Activated CD4-positive, alpha-beta T cell treated with anti-CD3 and anti-CD28 coated beads for 1 hour (primary cell): ENCODE measurements at regions not wholly inside any gene's neighbourhood (a gene's known extent, or its start where the extent isn't known, plus 50 kb on each side); places are given as distances from the start of the nearest gene placed in this dataset.

ENCODE experiments used
- DNase-seq: peaks from one replicate; pipeline ENCODE4 v3.0.0-alpha.2; 2020

DNA sequence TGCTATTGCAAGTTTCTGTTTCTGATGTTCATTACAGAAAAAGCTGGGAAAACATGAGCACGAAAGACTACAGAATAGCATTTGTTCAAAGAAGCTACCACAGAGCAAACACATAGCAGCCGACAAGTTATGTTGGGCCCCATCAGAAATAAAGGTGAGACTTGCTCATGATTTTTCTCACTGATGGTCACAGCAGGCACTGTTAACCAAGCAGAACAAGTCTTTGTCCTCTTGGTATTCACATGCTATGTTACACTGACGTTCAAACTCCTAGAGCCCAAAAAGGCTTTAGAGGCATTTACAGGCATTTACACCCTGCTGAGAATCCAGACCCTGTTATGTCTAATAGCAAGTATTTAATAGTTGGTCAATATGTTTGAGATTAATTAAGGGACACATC is 235.0 kb upstream of the HNMT start:
- no peak for DNase-seq

DNA sequence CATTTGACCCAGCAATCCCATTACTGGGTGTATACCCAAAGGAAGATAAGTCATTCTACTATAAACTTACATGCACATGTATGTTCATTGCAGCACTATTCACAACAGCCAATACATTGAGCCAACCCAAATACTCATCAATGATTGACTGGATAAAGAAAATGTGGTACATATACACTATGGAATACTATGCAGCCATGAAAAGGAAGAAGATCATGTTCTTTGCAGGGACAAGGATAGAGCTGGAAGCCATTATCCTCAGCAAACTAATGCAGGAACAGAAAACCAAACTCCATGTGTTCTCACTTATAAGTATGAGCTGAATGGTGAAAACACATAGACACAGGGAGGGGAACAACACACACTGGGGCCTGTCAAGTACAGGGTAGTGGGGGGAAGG is 226.7 kb upstream of the HNMT start:
- no peak for DNase-seq

DNA sequence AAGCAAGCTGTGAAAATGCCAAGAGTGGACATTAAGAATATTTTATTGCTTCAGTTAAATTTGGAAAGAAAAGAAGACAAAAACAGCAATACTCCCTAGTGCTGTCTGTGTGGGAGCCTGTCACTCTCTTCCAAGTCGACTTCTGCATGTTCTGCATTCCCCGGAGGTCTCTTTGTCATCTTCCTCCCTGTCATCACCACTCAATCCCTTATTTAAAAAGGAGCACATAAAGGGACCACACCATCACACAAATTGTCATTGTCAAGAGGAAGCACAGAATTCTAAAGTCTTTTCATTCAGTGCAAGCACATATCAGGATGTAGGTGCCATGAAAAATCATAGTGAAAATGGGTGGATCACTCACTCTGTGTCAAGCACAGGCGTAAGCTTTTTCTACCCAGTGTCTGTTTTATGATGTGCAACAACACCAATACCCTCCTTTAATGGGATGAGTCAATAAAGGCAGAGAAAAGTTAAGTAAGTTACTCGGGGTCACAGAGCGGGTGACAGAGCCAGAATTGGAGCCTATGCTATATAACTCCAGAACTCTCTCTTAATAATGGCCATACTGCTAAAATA is 222.4 kb upstream of the HNMT start:
- DNase-seq, result no peak

DNA sequence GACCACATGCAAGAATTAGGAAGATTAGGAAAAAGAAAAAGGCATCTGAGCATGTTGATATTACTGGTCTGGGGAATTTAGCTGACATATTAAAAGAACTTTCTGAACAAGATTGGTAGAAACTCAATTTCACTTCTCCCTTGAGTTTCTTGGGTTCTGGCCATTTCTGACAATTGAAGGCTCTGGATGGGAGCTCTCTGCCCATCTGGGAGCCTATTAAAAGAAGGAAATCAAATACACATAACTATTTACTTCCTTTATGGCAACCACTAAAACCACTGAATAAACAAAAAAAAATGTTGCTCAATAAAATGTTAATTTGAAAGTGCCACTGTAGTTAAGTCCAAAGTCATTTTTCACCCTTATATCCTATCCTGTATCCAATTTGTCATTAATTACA is 216.8 kb upstream of the HNMT start:
- DNase-seq, result no peak

DNA sequence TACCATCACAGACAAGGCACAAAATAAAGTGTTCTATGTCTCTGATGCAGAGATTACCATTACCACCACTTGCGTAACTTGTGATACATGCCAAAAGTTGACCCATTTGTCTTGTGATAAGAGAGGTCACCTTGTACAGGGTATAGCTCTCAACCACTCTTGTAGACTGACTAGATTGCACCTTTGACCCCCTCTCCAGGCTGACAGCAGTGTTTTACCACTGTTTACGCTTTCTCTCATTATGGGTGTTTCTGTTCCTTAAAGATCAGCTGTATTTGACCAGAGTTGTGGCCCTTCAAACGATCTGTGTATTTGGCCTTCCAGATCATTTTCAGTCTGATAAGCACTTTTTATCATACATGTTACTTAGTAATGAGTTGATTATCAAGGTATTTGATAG is 215.7 kb upstream of the HNMT start:
- DNase-seq, result no peak

DNA sequence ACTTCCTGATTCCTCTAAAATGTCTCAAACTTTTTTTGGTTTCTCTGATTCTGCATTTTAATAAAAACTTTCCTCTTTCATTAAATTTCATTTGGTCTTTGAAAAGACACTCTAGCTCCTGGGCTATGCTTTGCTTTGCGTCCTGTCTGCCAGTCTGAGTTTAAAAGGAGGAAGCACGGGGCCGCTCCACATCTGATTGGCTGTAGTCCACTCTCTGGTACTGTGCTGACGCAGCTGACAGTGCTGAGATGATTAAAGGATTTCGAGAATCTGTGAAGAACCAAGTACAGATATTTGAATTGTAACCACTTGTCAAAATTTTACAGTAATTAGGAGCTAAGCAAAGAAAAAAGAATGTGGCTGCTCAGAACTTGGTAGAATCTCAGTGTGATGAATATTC is 199.6 kb upstream of the HNMT start:
- no peak for DNase-seq

DNA sequence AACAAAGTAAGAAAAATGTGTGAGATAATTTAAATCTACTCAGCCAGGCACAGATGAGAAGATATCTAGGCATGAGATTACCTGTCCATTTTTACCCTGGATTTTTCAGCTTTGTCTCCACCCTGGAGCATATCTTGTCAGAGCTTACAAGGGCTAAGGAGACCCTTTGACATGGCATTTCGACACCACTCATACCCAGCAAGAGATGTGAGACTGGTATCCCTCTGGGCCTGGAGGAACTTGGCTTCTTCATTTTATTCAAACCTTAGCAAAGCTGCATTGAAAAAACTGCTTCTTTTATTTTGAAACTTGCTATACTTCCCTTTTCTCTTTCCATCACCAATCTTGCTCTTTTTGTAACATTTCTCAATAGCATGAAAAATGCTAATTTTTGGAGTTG is 194.9 kb upstream of the HNMT start:
- DNase-seq, result no peak

DNA sequence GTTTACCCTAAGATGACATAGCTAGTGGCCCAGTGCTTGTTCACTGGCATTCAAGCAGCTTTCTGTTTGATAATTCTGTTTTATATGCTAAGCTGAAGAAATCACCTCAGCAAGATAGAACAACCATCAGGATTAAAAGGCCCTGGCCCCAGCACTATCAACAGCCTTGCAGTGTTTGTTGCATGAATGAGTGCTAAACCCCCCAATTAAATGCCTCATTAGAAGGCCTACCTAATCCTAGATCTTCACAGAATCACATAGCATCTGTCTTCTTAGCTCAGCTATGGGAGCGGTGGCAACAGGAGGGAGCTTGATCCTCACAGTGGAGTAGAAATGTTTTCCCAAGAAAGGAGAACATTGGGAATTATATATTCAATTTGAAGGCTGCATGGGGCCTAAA is 194.1 kb upstream of the HNMT start:
- DNase-seq, result no peak

DNA sequence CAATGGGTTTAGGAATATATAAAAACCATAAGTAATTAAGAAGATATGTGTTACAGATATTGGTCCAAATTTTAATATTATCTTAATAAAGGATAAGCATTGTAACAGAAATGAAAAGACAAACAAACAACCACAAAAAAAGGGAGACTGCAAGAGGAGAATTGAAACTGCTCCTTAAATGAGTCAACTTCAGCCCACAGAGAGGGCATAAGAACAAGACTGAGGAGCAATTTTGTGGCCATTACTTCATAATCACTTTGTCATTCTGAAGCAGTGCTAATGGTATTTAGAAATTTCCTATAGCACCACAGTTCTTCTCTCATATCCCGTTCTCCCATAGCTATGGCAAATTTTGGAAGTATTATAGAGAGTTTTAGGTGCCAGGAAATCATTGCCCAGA is 193.2 kb upstream of the HNMT start:
- DNase-seq, result no peak

DNA sequence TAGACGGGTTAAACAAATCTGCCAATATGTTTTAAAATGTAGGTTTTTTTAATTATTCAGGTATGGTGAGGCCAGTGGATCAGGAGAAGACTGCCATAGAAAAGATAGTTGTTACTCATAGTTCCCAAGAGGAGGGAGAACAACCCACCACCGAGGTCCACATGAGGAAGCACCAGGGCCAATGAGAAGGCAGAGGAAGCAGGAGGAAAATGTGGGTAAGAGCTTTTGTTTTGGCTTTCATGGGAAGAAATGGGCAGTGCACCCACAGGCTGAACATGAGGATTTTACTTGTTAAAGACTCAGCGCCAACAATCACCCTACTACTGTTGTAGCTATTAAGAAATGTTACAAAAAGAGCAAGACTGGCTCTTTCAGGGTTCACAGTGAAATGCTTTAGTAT is 191.8 kb upstream of the HNMT start:
- no peak for DNase-seq

DNA sequence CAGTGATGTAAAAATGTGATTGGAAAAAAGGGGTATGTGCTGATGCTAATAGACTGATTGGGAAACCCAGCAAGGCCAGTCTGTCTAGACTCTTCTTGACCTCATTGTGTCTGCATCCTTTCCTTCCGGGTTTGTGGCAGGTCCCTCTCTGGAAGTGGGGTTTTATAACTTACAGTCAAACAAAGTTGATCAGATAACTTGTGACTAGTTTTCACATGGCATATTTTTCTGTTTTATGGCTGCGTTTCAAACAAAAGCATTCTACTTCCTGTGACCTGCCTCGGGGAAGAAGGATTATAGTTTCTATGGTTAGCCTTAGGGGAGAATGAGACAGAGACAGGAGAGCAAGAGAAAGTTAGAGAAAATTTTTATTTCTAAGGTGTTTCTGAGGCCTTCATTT is 188.7 kb upstream of the HNMT start:
- no peak for DNase-seq

DNA sequence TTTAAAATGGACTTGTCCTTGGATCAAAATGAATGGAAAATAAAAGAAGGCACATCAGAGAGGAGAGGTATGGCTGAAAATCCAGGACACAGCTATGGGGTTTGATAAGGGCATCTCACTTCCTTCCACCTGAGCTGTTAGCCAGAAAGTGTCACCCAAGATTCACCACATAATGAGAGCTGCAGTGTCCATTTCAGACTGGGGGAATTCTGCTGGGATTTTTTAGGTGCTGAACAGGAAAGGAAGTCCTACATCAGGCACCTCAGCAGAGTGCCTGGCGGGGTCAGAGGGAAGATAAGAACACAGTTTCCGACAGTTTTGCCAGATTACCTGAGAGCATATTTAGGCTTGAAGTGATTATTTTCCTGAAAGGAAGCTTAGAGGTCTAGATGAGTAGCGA is 187.6 kb upstream of the HNMT start:
- no peak for DNase-seq

DNA sequence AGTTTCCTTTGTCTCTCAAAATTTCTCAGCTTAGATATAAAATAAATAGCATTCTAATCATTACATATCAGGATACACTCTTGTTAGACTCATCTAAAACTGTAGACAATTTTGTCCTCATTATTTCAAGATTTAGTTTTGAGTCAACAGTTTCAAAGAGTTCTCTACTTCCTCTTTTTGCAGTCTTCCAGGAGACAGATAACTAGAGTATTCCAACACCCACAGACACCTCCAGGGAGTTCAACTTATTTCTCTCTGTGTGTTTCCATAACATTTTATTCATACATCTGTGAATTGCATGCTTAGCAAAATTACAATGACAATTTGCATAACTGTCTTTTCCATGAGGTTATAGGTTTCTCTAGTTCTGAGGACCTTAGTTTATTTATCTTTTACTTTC is 166.6 kb upstream of the HNMT start:
- no peak for DNase-seq

DNA sequence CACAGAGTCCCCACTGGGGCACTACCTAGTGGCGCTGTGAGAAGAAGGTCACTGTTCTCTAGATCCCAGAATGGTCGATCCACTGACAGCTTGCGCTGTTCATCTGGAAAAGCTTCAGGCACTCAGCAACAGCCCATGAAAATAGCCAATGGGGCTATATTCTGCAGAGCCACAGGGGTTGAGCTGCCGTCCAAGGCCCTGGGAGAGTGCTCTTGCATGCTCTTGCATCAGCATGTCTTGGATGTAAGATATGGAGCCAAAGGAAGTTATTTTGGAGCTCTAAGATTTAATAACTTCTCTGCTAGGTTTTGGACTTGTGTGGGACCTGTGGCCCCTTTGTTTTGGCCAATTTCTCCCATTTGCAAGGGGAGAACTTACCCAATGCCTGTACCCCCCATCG is 164.7 kb upstream of the HNMT start:
- no peak for DNase-seq

DNA sequence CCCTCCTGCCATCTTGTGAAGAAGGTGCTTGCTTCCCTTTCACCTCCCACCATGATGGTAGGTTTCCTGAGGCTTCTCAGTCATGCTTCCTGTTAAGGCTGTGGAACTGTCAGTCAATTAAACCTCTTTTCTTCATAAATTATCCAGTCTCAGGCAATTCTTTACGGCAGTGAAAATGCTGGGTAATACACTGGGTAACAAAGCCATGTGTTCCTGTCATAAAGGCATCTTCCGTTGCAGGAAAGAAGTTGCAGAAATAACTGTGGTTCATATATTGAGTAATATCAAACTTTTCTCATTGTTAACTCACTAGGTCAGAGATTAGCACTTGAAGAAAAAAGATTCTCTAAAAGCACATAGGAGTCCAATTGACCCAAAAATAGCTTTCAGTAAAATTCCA is 163.9 kb upstream of the HNMT start:
- no peak for DNase-seq

DNA sequence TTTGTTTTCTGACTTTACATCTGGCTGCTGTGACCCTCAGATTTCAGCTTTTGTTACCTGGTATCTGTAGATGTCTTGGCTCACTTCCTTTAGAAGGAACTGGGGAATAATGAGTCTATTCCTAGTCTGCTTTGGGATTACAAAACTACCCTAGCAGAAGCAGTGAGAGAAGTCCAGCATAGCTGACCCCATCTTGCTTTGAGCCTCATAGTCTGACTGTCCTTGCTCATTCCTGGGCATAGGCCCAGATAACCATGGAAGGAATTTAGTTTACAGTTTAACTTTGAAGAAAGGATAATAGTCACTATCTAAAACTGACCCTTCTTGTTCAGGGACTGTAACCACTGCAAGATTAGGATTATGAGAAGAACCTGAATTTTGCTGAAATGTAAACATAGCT is 163.0 kb upstream of the HNMT start:
- no peak for DNase-seq

DNA sequence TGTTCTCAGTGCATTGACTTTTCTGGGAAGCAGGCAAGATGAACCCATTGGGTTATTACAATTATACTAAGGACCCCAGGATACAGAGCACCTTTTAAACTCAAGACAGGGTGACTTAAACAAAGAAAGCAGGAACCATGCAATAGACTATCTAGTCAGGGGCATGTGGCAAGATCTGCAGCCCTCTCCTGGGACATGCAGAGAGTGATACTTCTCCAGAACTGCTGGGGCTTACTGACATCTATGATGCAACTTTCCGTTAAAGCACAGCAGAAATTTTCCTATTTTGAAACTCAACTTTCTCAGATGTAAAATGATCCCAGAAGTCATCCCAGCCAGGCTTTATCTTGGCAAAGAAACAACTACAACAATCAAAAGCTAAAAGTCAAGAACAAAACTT is 162.2 kb upstream of the HNMT start:
- no peak for DNase-seq

DNA sequence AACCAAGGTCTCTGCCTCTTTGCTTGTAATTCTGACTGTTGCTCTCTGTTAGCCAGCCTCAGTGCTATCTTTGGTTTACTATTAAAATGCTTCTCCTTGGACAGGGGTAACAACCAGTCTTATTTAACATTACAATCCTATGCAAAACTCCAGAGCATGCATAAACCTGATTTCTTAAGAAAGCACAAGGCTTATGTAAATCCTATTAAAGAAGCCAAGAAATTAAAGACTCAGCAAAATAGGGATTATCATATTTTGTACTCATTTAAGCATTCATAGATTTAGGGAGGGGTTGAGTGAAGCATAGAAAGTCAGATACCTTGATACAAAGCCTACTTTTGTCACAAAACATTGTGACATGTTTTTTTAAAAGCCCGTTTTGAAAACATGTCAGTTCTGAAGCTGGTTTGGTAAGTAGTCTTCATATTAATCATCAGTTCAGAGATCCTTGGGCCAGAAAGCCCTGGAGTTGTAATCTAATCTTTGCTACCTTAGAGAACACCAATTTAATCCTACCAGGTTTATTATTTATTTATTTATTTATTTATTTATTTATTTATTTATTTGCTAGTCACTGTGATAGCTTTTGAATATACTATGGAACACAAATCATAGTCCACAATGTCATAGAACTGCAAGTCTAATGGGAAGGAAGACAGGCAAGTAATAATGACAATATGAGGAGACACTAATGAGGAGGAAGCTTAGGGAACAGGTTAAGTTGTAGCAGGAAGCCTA is 158.0 kb upstream of the HNMT start:
- DNase-seq, result no peak

DNA sequence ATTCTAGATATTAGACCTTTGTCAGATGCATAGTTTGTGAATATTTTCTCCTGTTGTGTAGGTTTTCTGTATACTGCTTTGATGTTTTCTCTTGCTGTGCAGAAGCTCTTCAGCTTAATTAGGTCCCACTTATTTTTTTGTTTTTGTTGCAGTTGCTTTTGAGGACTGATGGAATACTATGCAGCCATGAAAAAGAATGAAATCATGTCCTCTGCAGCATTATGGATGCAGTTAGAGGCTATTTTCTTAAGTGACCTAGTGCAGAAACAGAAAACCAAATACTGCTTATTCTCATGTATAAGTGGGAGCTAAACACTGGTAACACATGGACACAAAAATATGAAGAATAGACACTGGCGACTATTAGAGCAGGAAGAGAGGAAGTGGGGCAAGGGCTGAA is 155.0 kb upstream of the HNMT start:
- DNase-seq, result no peak

DNA sequence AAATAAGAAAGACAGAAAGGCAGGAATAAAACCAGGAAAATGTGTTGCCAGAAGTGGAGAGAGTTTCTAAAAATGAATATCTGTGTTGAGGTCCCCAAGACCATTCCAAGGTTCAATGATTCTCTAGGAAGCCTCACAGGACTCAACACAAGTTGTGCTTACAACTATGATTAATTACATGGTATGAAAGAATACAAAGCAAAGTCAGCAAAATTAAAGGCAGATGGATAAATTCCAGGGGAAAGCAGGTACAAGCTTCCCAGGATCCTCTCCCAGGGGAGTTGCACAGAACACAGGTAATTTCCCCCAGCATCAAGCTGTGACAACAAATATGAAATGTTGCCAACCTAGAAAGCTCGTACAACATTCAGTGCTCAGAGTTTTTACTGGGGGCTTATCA is 154.4 kb upstream of the HNMT start:
- no peak for DNase-seq

DNA sequence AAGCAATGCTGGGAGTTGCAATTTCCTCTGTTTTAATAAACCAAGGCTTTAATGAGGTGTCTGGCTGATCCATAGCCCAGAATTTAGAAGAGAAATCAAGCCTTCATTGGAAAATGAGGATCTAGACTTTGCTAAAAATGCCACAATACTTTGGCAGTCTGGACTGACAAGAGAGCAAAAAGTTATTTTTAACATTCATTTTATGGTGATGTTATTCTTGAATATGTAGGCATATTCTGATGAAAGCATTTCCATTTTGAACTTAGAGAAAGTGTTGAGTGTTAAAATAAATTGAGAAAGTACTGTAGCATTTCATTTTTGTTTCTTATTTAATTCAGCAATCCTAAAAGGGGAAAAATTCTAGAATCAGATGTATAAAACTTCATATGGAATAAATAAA is 151.8 kb upstream of the HNMT start:
- DNase-seq, result no peak

DNA sequence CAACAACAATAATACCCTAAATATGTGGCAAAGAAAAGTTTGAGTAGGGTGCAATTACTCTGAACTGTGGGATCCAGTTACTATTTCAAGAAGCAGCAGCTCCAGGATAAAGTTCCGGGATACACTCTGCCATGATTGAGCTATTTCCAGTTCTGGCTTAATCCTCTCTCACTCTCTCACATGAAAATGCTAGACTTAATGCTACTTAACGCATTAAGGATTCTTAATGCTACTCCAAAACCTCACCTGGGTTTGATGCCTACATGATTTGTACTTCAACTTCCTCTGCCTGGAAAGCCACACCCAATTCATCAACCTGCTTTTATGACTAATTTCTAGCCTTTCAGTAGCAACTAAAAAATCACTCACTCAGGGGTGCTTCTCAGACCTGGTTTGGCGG is 151.1 kb upstream of the HNMT start:
- no peak for DNase-seq

DNA sequence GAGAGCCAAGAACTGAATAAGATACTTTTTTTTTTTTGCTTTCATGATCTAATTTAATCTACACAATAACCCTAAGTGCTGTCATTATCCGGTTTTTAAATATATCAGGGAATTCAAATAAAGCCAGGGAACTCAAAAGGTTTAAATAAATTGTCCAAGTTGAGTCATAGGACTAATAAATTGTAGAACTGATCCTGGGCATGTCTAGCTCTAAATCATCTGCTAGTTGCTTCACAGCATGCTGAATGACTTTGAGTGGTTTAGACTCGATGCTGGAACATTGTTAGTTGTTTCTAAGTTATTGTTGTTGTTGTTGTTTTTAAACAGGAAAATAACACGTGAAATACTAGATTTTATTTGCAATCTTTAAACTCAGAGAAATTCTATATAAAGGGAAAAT is 147.2 kb upstream of the HNMT start:
- no peak for DNase-seq

DNA sequence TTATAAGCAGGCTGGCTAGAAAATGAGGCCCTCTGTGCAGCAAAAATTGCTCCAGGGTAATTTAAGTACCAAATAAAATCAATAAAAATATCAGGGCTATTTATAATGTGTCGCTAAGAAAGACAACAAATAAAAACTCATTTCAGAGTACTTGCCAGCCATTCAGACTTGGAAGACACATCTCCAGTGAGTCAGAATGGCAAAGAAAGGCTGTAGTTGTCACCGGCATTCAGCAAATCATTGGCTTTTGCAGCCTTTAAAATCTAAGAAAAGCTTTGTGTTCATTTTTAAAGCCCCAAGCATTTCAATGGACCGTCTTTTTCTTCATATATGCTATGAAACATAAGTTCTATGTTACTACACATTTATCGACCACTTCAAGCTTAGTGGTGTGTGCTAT is 141.1 kb upstream of the HNMT start:
- DNase-seq, result no peak

DNA sequence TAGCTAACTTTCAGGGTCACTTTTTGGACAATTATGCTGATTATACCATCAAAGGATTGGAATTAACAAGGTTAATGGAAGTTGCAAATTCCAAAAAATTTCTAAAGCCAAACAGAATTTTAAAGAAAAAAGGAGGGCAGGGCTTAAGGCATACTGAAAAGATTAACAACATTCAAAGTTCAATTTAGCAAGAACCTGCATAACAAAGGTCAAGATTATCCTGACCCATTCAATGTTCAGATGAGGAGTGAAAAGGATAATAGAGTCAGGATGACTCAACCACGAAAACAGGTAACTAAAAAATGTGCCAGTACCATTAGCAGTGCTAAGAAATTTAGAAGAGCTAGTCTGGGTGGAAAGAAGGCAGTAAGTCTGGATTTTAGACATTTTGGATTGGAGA is 139.8 kb upstream of the HNMT start:
- no peak for DNase-seq
